Sigmoid colon (tissue), 4 donors: ENCODE measurements at regions not wholly inside any gene's neighbourhood (a gene's known extent, or its start where the extent isn't known, plus 50 kb on each side); places are given as distances from the start of the nearest gene placed in this dataset.

ENCODE experiments used
- EP300 ChIP-seq, 4 donors: sonication (generic); formaldehyde crosslinking; IDR thresholded peaks; one replicate each; pipeline ENCODE4 v1.6.1; 2017; ENCODE audit warnings: antibody characterized with exemption in 4 of 4
- POLR2A ChIP-seq, 2 donors: fragments of 450-650 bp; IDR thresholded peaks; one replicate each; pipeline ENCODE4 v1.6.1; 2016; ENCODE audit warnings: antibody characterized with exemption in 2 of 2, mild to moderate bottlenecking in 2 of 2, moderate library complexity in 2 of 2
- POLR2AphosphoS5 ChIP-seq, 4 donors: sonication (generic); formaldehyde crosslinking; IDR thresholded peaks; one replicate each; pipeline ENCODE4 v1.6.1; 2017; ENCODE audit warnings: antibody characterized with exemption in 4 of 4
- TF ChIP-seq, protein P1 (sequence below), 4 experiments: fragments of 450-650 bp in 3 of 4; fragments of 200-600 bp in 1 of 4; IDR thresholded peaks; one replicate each; pipeline ENCODE4 v1.5.1; 2016 to 2019; ENCODE audit warnings: antibody characterized with exemption in 4 of 4, mild to moderate bottlenecking in 3 of 4, moderate library complexity in 2 of 4

DNA sequence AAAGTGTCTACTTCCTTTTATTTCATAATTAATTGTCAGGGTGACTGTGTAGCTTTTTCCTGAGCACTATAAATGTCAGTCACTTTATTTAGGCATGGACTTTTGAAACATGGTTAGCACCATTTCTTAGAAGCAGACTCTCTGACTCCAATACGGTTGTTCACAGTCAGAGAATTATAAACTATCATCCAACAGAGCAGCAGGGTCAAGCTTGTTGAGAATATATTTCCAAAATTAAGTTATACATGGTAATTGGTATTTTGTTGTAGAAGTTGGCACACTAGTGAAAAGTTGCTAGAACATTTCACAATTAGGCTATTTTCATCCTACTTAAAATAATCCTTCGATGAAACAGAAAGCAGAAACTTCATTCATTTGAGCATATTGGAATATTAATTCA, 1155.5 kb upstream of the IGFBP7 start:
- TF ChIP-seq, protein P1, sequence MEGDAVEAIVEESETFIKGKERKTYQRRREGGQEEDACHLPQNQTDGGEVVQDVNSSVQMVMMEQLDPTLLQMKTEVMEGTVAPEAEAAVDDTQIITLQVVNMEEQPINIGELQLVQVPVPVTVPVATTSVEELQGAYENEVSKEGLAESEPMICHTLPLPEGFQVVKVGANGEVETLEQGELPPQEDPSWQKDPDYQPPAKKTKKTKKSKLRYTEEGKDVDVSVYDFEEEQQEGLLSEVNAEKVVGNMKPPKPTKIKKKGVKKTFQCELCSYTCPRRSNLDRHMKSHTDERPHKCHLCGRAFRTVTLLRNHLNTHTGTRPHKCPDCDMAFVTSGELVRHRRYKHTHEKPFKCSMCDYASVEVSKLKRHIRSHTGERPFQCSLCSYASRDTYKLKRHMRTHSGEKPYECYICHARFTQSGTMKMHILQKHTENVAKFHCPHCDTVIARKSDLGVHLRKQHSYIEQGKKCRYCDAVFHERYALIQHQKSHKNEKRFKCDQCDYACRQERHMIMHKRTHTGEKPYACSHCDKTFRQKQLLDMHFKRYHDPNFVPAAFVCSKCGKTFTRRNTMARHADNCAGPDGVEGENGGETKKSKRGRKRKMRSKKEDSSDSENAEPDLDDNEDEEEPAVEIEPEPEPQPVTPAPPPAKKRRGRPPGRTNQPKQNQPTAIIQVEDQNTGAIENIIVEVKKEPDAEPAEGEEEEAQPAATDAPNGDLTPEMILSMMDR (IDR thresholded peaks at IDR 0.05), result no peak
- no peak for TF ChIP-seq POLR2A (IDR thresholded peaks at IDR 0.05)
- no peak for TF ChIP-seq POLR2AphosphoS5 (IDR thresholded peaks at IDR 0.05)
- TF ChIP-seq EP300 (IDR thresholded peaks at IDR 0.05), result no peak
